SK-N-SH (cell line): ENCODE measurements at regions not wholly inside any gene's neighbourhood (a gene's known extent, or its start where the extent isn't known, plus 50 kb on each side); places are given as distances from the start of the nearest gene placed in this dataset.

Experiments
- CTCF ChIA-PET: fragments of 300-600, 350-600 bp; formaldehyde crosslinking; extraction: SDS; loops from one replicate; lab custom pipeline; 2021; lab: Yijun Ruan, JAX
- POLR2A ChIA-PET: fragments of 350-600 bp; sonication (Branson Sonifier 250); formaldehyde crosslinking; extraction: SDS; loops from one replicate; lab custom pipeline; 2020; ENCODE audit warnings: antibody characterized with exemption, inconsistent platforms; lab: Yijun Ruan, JAX
- DNase-seq: peaks from one replicate; pipeline ENCODE4 v3.0.0; 2012
- H2AFZ ChIP-seq: fragments of 200-600 bp; sonication (generic); 2 replicates; pipeline ENCODE4 v1.8.1; 2016; ENCODE audit warnings: antibody characterized with exemption, mild to moderate bottlenecking, low read depth
- H3F3A ChIP-seq: fragments of 200-600 bp; sonication (generic); replicated peaks from 2 replicates; pipeline ENCODE3; 2016; ENCODE audit warnings: antibody characterized with exemption, mild to moderate bottlenecking; ENCODE audit not compliant: insufficient read depth
- H3K27ac ChIP-seq, 2 experiments: fragments of 200-500 bp in 1 of 2; fragments of 200-600 bp in 1 of 2; sonication (Bioruptor generic) in 1 of 2; sonication (generic), shearing (Covaris generic) in 1 of 2; 2 replicates each; pipeline versions ENCODE4 v1.5.1 to v1.6.1; 2014 to 2016; ENCODE audit warnings: low read depth in 2 of 2, inconsistent platforms in 1 of 2, low read length in 1 of 2, mild to moderate bottlenecking in 1 of 2, mixed read lengths in 1 of 2
- H3K27me3 ChIP-seq: fragments of 200-600 bp; sonication (generic), shearing (Covaris generic); 2 replicates; pipeline ENCODE4 v1.6.1; 2016; ENCODE audit warnings: mixed run types; ENCODE audit not compliant: insufficient read depth
- H3K36me3 ChIP-seq, 2 experiments: fragments of 200-500 bp in 1 of 2; fragments of 200-600 bp in 1 of 2; sonication (Bioruptor generic) in 1 of 2; sonication (generic) in 1 of 2; replicated peaks in 1 of 2; 2 replicates each; pipeline versions ENCODE3 to v1.5.1; 2014 to 2016; ENCODE audit warnings: low read length in 1 of 2, mild to moderate bottlenecking in 1 of 2; ENCODE audit not compliant: insufficient read depth in 2 of 2, control insufficient read depth in 1 of 2
- H3K4me1 ChIP-seq, 2 experiments: fragments of 200-500 bp in 1 of 2; fragments of 200-600 bp in 1 of 2; sonication (Bioruptor generic) in 1 of 2; sonication (generic), shearing (Covaris generic) in 1 of 2; 2 replicates each; pipeline versions ENCODE4 v1.5.1 to v1.6.1; 2014 to 2016; ENCODE audit warnings: low read depth in 1 of 2, low read length in 1 of 2, mixed run types in 1 of 2; ENCODE audit not compliant: insufficient read depth in 2 of 2, control insufficient read depth in 1 of 2
- H3K4me2 ChIP-seq: fragments of 200-600 bp; sonication (generic), shearing (Covaris generic); 2 replicates; pipeline ENCODE4 v1.6.1; 2017; ENCODE audit warnings: mixed run types
- H3K4me3 ChIP-seq, 2 experiments: fragments of 200-500 bp in 1 of 2; fragments of 200-600 bp in 1 of 2; sonication (Bioruptor generic) in 1 of 2; sonication (generic), shearing (Covaris generic) in 1 of 2; 2 replicates each; pipeline versions ENCODE4 v1.5.1 to v1.8.1; 2014 to 2016; ENCODE audit warnings: low read depth in 2 of 2, inconsistent platforms in 1 of 2, low read length in 1 of 2, mild to moderate bottlenecking in 1 of 2, mixed read lengths in 1 of 2, moderate library complexity in 1 of 2
- H3K79me2 ChIP-seq: fragments of 200-600 bp; sonication (generic); 2 replicates; pipeline ENCODE4 v1.8.1; 2017; ENCODE audit warnings: mild to moderate bottlenecking; ENCODE audit not compliant: insufficient read depth
- H3K9ac ChIP-seq: fragments of 200-600 bp; sonication (generic); 2 replicates; pipeline ENCODE4 v1.6.1; 2017; ENCODE audit warnings: mixed run types
- H3K9me2 ChIP-seq: fragments of 200-600 bp; sonication (generic); 2 replicates; pipeline ENCODE4 v1.6.1; 2017; ENCODE audit warnings: mixed run types
- H3K9me3 ChIP-seq: fragments of 200-600 bp; sonication (generic); 2 replicates; pipeline ENCODE4 v1.6.1; 2017; ENCODE audit warnings: mixed run types, mild to moderate bottlenecking, moderate library complexity
- H4K20me1 ChIP-seq: fragments of 200-600 bp; sonication (generic); 2 replicates; pipeline ENCODE4 v1.6.1; 2017; ENCODE audit warnings: mild to moderate bottlenecking, mixed run types; ENCODE audit not compliant: insufficient read depth
- EZH2phosphoT487 ChIP-seq: fragments of 200-600 bp; sonication (generic); IDR thresholded peaks from 2 replicates; pipeline ENCODE4 v1.6.1; 2017; ENCODE audit warnings: low read depth, mixed run types, mild to moderate bottlenecking, antibody characterized with exemption, moderate library complexity, borderline replicate concordance
- FOXM1 ChIP-seq: IDR thresholded peaks from 2 replicates; pipeline ENCODE4 v1.4.0; 2012; ENCODE audit warnings: low read depth, mild to moderate bottlenecking
- GATA2 ChIP-seq: sonication (generic); formaldehyde crosslinking; IDR thresholded peaks from 2 replicates; pipeline ENCODE4 v1.5.0; 2020; ENCODE audit warnings: mild to moderate bottlenecking, missing genetic modification reagents
- JUND ChIP-seq: IDR thresholded peaks from 2 replicates; pipeline ENCODE4 v1.4.0; 2012
- MXI1 ChIP-seq: IDR thresholded peaks from 2 replicates; pipeline ENCODE4 v1.6.1; 2012; ENCODE audit warnings: mild to moderate bottlenecking, low read depth, low read length, improper control_type of control experiment
- RCOR1 ChIP-seq: fragments of 150-350 bp; IDR thresholded peaks from 2 replicates; pipeline ENCODE4 v1.6.1; 2017; ENCODE audit warnings: antibody characterized with exemption, low read length
- RXRA ChIP-seq: IDR thresholded peaks from 2 replicates; pipeline ENCODE4 v1.4.0; 2012; ENCODE audit warnings: low read depth, mild to moderate bottlenecking, borderline replicate concordance
- SIN3A ChIP-seq: IDR thresholded peaks from 2 replicates; pipeline ENCODE4 v1.6.1; 2012; ENCODE audit warnings: low read depth, mild to moderate bottlenecking, low read length, moderate library complexity, borderline replicate concordance
- TEAD4 ChIP-seq: IDR thresholded peaks from 2 replicates; pipeline ENCODE4 v1.4.0; 2012; ENCODE audit warnings: mild to moderate bottlenecking, borderline replicate concordance; ENCODE audit not compliant: insufficient read depth
- ZBTB33 ChIP-seq: IDR thresholded peaks from 2 replicates; pipeline ENCODE4 v1.4.0; 2012; ENCODE audit warnings: low read depth, borderline replicate concordance
- WGBS: methylation state at CpG from one replicate; pipeline ENCODE4 v1.1.6; 2017; ENCODE audit warnings: low lambda C conversion rate; 5-methylcytosine and 5-hydroxymethylcytosine counted together
- TF ChIP-seq, protein P1 (sequence below): fragments of 150-350 bp; IDR thresholded peaks from 2 replicates; pipeline ENCODE4 v1.6.1; 2017; ENCODE audit warnings: antibody characterized with exemption, low read length, low read depth, borderline replicate concordance
- TF ChIP-seq, protein P2 (sequence below): fragments of 150-350 bp; IDR thresholded peaks from 2 replicates; pipeline ENCODE4 v1.6.1; 2016; ENCODE audit warnings: mild to moderate bottlenecking, low read depth, low read length

- no peaks in the 10 kb centered on the region for H3K36me3 ChIP-seq
- H3K9me2 ChIP-seq: no peaks in the 10 kb centered on the region
- no peak overlapping the region for H2AFZ ChIP-seq
- H3F3A ChIP-seq: no peaks in the 10 kb centered on the region
- no peaks in the 10 kb centered on the region for H3K79me2 ChIP-seq
- H3K9ac ChIP-seq: no peak overlapping the region
- 59% methylated on average over 10 of the region's 15 CpGs for WGBS
- H3K4me2 ChIP-seq: no peak overlapping the region
- H4K20me1 ChIP-seq: no peaks in the 10 kb centered on the region
- H3K4me3 ChIP-seq: no peak overlapping the region
- no peak overlapping the region for H3K27ac ChIP-seq
- ChIA-PET CTCF (interaction anchor here (1.9 kb wide), 1 partner anchor 292 kb away, joined by 4 read pairs; no protein-coding TSS in a partner anchor), POLR2A (no interaction called here)
- no peak for DNase-seq
- H3K9me3 ChIP-seq: no peaks in the 10 kb centered on the region
- no peak for TF ChIP-seq TEAD4
- no peak for TF ChIP-seq RXRA
- TF ChIP-seq ZBTB33: no peak
- TF ChIP-seq RCOR1: no peak
- H3K4me1 ChIP-seq: no peaks in the 10 kb centered on the region; a peak in 1 of 4 replicates
- peaks cover 5% of the 10 kb centered on the region; the same call in 1 of the 2 replicates for H3K27me3 ChIP-seq
Observed at GRCh38 chr1:25140073-25140797, 92.1 kb downstream of the SYF2 start.

- Histone ChIP-seq H3K9me2 (no peaks in the 10 kb centered on the region), H3K4me1 (no peaks in the 10 kb centered on the region; a peak in 1 of 4 replicates), H4K20me1 (no peaks in the 10 kb centered on the region), H3K79me2 (no peaks in the 10 kb centered on the region)
- WGBS: 82% methylated on average over 2 of the region's 2 CpGs
- TF ChIP-seq MXI1: no peak
- TF ChIP-seq RCOR1: no peak
- no peak for TF ChIP-seq JUND
- TF ChIP-seq, protein P1, sequence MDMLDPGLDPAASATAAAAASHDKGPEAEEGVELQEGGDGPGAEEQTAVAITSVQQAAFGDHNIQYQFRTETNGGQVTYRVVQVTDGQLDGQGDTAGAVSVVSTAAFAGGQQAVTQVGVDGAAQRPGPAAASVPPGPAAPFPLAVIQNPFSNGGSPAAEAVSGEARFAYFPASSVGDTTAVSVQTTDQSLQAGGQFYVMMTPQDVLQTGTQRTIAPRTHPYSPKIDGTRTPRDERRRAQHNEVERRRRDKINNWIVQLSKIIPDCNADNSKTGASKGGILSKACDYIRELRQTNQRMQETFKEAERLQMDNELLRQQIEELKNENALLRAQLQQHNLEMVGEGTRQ: no peak
- TF ChIP-seq FOXM1: no peak
- TF ChIP-seq SIN3A: no peak
- TF ChIP-seq GATA2: no peak
- TF ChIP-seq, protein P2, sequence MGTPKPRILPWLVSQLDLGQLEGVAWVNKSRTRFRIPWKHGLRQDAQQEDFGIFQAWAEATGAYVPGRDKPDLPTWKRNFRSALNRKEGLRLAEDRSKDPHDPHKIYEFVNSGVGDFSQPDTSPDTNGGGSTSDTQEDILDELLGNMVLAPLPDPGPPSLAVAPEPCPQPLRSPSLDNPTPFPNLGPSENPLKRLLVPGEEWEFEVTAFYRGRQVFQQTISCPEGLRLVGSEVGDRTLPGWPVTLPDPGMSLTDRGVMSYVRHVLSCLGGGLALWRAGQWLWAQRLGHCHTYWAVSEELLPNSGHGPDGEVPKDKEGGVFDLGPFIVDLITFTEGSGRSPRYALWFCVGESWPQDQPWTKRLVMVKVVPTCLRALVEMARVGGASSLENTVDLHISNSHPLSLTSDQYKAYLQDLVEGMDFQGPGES: no peak
- TF ChIP-seq EZH2phosphoT487: no peak
- TF ChIP-seq, all 33 proteins: peak for 0
- peaks cover 5% of the 10 kb centered on the region; the same call in 1 of the 2 replicates for H3K27me3 ChIP-seq
- ChIA-PET POLR2A (no interaction called here), CTCF (interaction anchor here (1.1 kb wide), 1 partner anchor 11 kb away, joined by 3 read pairs; no protein-coding TSS in a partner anchor)
- H2AFZ ChIP-seq: no peak overlapping the region
- H3K27ac ChIP-seq: no peak overlapping the region
- no peaks in the 10 kb centered on the region for H3K36me3 ChIP-seq
- H3K9me3 ChIP-seq: no peaks in the 10 kb centered on the region
- H3K9ac ChIP-seq: no peak overlapping the region
- no peaks in the 10 kb centered on the region for H3F3A ChIP-seq
- DNase-seq: no peak
- no peak overlapping the region for H3K4me2 ChIP-seq
- no peak overlapping the region for H3K4me3 ChIP-seq
Observed at GRCh38 chr1:25137521-25138395, 94.5 kb downstream of the SYF2 start.
